Stomach (tissue), 8 donors: ENCODE measurements at regions not wholly inside any gene's neighbourhood (a gene's known extent, or its start where the extent isn't known, plus 50 kb on each side); places are given as distances from the start of the nearest gene placed in this dataset.

Experiments used
- DNase-seq, 2 donors: peaks; one replicate each; pipeline versions ENCODE4 v3.0.0 to v3.0.0-alpha.2; 2013 to 2019
- H3K27ac ChIP-seq, 5 donors: fragments of 200-600 bp in 4 of 5; sonication (generic) in 4 of 5; one replicate each; pipeline ENCODE4 v1.5.1; 2013 to 2019; ENCODE audit warnings: mild to moderate bottlenecking in 1 of 5, moderate library complexity in 1 of 5
- H3K27me3 ChIP-seq, 3 donors: fragments of 200-600 bp; sonication (generic); one replicate each; pipeline ENCODE4 v1.5.1; 2017 to 2019; ENCODE audit warnings: mixed run types in 1 of 3
- H3K36me3 ChIP-seq, 4 donors: fragments of 200-600 bp; sonication (generic); 1 replicate in 3 of 4; 2 replicates in 1 of 4; pipeline ENCODE4 v1.5.1; 2016 to 2019
- H3K4me1 ChIP-seq, 4 donors: fragments of 200-600 bp; sonication (generic); one replicate each; pipeline ENCODE4 v1.5.1; 2016 to 2019
- H3K4me3 ChIP-seq, 4 donors: fragments of 200-600 bp; sonication (generic) in 3 of 4; one replicate each; pipeline ENCODE4 v1.5.1; 2016 to 2019; ENCODE audit warnings: mild to moderate bottlenecking in 1 of 4
- H3K9me3 ChIP-seq, 4 donors: fragments of 200-600 bp; sonication (generic); one replicate each; pipeline ENCODE4 v1.5.1; 2016 to 2019
- CTCF ChIP-seq, 7 experiments: fragments of 450-650 bp in 4 of 7; fragments of 200-600 bp in 3 of 7; sonication (generic) in 3 of 7; IDR thresholded peaks; one replicate each; pipeline ENCODE4 v1.5.1; 2016 to 2019; ENCODE audit warnings: antibody characterized with exemption in 7 of 7, control low read depth in 2 of 7, mild to moderate bottlenecking in 1 of 7
- EP300 ChIP-seq: sonication (generic); formaldehyde crosslinking; IDR thresholded peaks from one replicate; pipeline ENCODE4 v1.6.1; 2017; ENCODE audit warnings: antibody characterized with exemption
- POLR2A ChIP-seq, 4 donors: fragments of 450-650 bp; IDR thresholded peaks; one replicate each; pipeline ENCODE4 v1.6.1; 2016; ENCODE audit warnings: antibody characterized with exemption in 4 of 4, control low read depth in 2 of 4, mild to moderate bottlenecking in 1 of 4, moderate library complexity in 1 of 4
- POLR2AphosphoS5 ChIP-seq, 3 donors: sonication (generic); formaldehyde crosslinking; IDR thresholded peaks; one replicate each; pipeline ENCODE4 v1.6.1; 2016; ENCODE audit warnings: antibody characterized with exemption in 3 of 3
- WGBS, 5 donors: extraction: QIAGEN DNeasy Blood & Tissue Kit in 3 of 5; methylation state at CpG; one replicate each; pipeline versions ENCODE4 v1.1.5 to v1.1.7; 2013 to 2018; 5-methylcytosine and 5-hydroxymethylcytosine counted together
- intact Hi-C: fragments of 100-400 bp; cut with DNase I; formaldehyde crosslinking; loops from one replicate; pipeline ENCODE4 v1.15.1; 2023; ENCODE audit warnings: low total_unique reads
- donor health status: healthy with polysubstance abuse.
- donor health status: Bipolar disorder and iron deficiency.
- donor health status: healthy.

GRCh38 chr7:26043801-26044200 lies 108.2 kb upstream of the NFE2L3 start:
- Histone ChIP-seq H3K9me3 (no peaks in the 10 kb centered on the region), H3K36me3 (no peaks in the 10 kb centered on the region), H3K27ac (no peak overlapping the region), H3K4me3 (no peak overlapping the region), H3K4me1 (no peaks in the 10 kb centered on the region), H3K27me3 (peaks cover 0 to 14% (median 0%) of the 10 kb centered on the region in 3 donors)
- TF ChIP-seq CTCF (IDR thresholded peaks at IDR 0.05) (no peak), EP300 (no peak), POLR2AphosphoS5 (IDR thresholded peaks at IDR 0.05) (no peak), POLR2A (IDR thresholded peaks at IDR 0.05) (no peak)
- WGBS, 5 donors = 90 to 97% (median 93%) methylated on average over 7 of the region's 7 CpGs
- no peak for DNase-seq
- intact Hi-C loops = no loop called here

- 82 to 92% (median 91%) methylated on average over 5 of the region's 5 CpGs for WGBS, 5 donors
- Histone ChIP-seq H3K36me3 (no peaks in the 10 kb centered on the region), H3K27ac (no peak overlapping the region), H3K27me3 (peaks cover 0 to 14% (median 0%) of the 10 kb centered on the region in 3 donors), H3K4me3 (no peak overlapping the region), H3K4me1 (no peaks in the 10 kb centered on the region), H3K9me3 (no peaks in the 10 kb centered on the region)
- TF ChIP-seq EP300 (no peak), POLR2AphosphoS5 (IDR thresholded peaks at IDR 0.05) (no peak), POLR2A (IDR thresholded peaks at IDR 0.05) (no peak), CTCF (IDR thresholded peaks at IDR 0.05) (no peak)
- no peak for DNase-seq
- intact Hi-C loops = no loop called here
These were observed 107.7 kb upstream of the NFE2L3 start for GRCh38 chr7:26044320-26044719.

DNA sequence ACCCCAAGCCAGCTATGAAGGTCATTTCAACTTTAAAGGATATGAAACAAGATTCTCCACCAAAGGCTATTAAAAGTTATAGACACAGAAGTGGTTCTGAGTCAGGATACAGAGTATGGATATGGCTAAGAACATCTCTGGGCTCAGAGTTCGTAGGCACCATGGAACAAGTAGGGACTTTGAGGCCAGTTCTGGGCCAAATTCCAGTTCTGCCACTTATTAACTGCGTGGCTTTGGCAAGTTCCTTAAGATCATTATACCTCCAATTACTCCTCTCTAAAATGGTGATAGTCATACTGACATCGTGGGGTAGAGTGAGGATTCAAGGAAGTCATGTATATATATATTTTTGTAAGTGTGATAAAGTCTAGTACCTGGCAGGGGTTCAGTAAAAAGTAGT lies 105.8 kb upstream of the NFE2L3 start:
- intact Hi-C loops = no loop called here
- Histone ChIP-seq H3K4me1 (no peaks in the 10 kb centered on the region), H3K4me3 (no peak overlapping the region), H3K27ac (no peak overlapping the region), H3K36me3 (no peaks in the 10 kb centered on the region), H3K27me3 (no peaks in the 10 kb centered on the region), H3K9me3 (no peaks in the 10 kb centered on the region)
- DNase-seq = peak in 1 of 2 donors; percentile 32
- TF ChIP-seq EP300 = no peak
- TF ChIP-seq POLR2A (IDR thresholded peaks at IDR 0.05) = no peak
- no peak for TF ChIP-seq CTCF (IDR thresholded peaks at IDR 0.05)
- TF ChIP-seq POLR2AphosphoS5 (IDR thresholded peaks at IDR 0.05) = no peak
- WGBS, 5 donors = 23 to 54% (median 36%) methylated on average over 3 of the region's 3 CpGs

- H3K36me3 ChIP-seq = no peaks in the 10 kb centered on the region
- WGBS, 5 donors = 95 to 100% (median 97%) methylated on average over 1 of the region's 1 CpG
- no peak overlapping the region for H3K4me3 ChIP-seq
- intact Hi-C loops = no loop called here
- no peaks in the 10 kb centered on the region for H3K4me1 ChIP-seq
- no peaks in the 10 kb centered on the region for H3K27me3 ChIP-seq
- H3K27ac ChIP-seq = no peak overlapping the region
- H3K9me3 ChIP-seq = no peaks in the 10 kb centered on the region
- DNase-seq = no peak
- TF ChIP-seq EP300 = no peak
- no peak for TF ChIP-seq POLR2A (IDR thresholded peaks at IDR 0.05)
- no peak for TF ChIP-seq POLR2AphosphoS5 (IDR thresholded peaks at IDR 0.05)
- TF ChIP-seq CTCF (IDR thresholded peaks at IDR 0.05) = no peak
These were observed 105.1 kb upstream of the NFE2L3 start for GRCh38 chr7:26046878-26047277.
